ENCODE measurements at regions not wholly inside any gene's neighbourhood (a gene's known extent, or its start where the extent isn't known, plus 50 kb on each side); places are given as distances from the start of the nearest gene placed in this dataset.

- H3K36me3 ChIP-seq (ENCODE audit: control insufficient read depth in 2 of 2, insufficient read depth in 2 of 2, low read length in 2 of 2), result no peaks in the 10 kb centered on the region
- no peak overlapping the region for H3K9ac ChIP-seq (ENCODE audit: low read length in 2 of 2)
- peaks cover 0 to 3% of the 10 kb centered on the region in 2 donors for H3K27me3 ChIP-seq (ENCODE audit: control insufficient read depth in 1 of 2, insufficient read depth in 2 of 2, low read length in 2 of 2)
- no peak overlapping the region for H3K4me3 ChIP-seq (ENCODE audit: low read length in 2 of 2)
- no peak overlapping the region for H3K27ac ChIP-seq (ENCODE audit: low read length)
- H3K4me1 ChIP-seq (ENCODE audit: control insufficient read depth, insufficient read depth, low read length), result peaks cover 2% of the 10 kb centered on the region
- H3K9me3 ChIP-seq (ENCODE audit: control insufficient read depth in 2 of 2, low read length in 2 of 2), result no peaks in the 10 kb centered on the region
These were observed 287.7 kb upstream of the RTL1 start for GRCh38 chr14:101191101-101191720.

- peaks cover 0 to 3% of the 10 kb centered on the region in 2 donors for H3K27me3 ChIP-seq (ENCODE audit: control insufficient read depth in 1 of 2, insufficient read depth in 2 of 2, low read length in 2 of 2)
- peaks cover 2% of the 10 kb centered on the region for H3K4me1 ChIP-seq (ENCODE audit: control insufficient read depth, insufficient read depth, low read length)
- no peak overlapping the region for H3K9ac ChIP-seq (ENCODE audit: low read length in 2 of 2)
- no peak overlapping the region for H3K4me3 ChIP-seq (ENCODE audit: low read length in 2 of 2)
- no peaks in the 10 kb centered on the region for H3K9me3 ChIP-seq (ENCODE audit: control insufficient read depth in 2 of 2, low read length in 2 of 2)
- no peaks in the 10 kb centered on the region for H3K36me3 ChIP-seq (ENCODE audit: control insufficient read depth in 2 of 2, insufficient read depth in 2 of 2, low read length in 2 of 2)
- H3K27ac ChIP-seq (ENCODE audit: low read length), result no peak overlapping the region
These were observed 288.5 kb upstream of the RTL1 start for GRCh38 chr14:101191721-101192660.

GRCh38 chr14:101192661-101193000, 289.1 kb upstream of the RTL1 start:
- no peaks in the 10 kb centered on the region for H3K9me3 ChIP-seq (ENCODE audit: control insufficient read depth in 2 of 2, low read length in 2 of 2)
- H3K27ac ChIP-seq (ENCODE audit: low read length), result no peak overlapping the region
- no peak overlapping the region for H3K9ac ChIP-seq (ENCODE audit: low read length in 2 of 2)
- H3K4me3 ChIP-seq (ENCODE audit: low read length in 2 of 2), result no peak overlapping the region
- H3K4me1 ChIP-seq (ENCODE audit: control insufficient read depth, insufficient read depth, low read length), result peaks cover 2% of the 10 kb centered on the region
- no peaks in the 10 kb centered on the region for H3K36me3 ChIP-seq (ENCODE audit: control insufficient read depth in 2 of 2, insufficient read depth in 2 of 2, low read length in 2 of 2)
- H3K27me3 ChIP-seq (ENCODE audit: control insufficient read depth in 1 of 2, insufficient read depth in 2 of 2, low read length in 2 of 2), result peaks cover 0 to 3% of the 10 kb centered on the region in 2 donors

DNA sequence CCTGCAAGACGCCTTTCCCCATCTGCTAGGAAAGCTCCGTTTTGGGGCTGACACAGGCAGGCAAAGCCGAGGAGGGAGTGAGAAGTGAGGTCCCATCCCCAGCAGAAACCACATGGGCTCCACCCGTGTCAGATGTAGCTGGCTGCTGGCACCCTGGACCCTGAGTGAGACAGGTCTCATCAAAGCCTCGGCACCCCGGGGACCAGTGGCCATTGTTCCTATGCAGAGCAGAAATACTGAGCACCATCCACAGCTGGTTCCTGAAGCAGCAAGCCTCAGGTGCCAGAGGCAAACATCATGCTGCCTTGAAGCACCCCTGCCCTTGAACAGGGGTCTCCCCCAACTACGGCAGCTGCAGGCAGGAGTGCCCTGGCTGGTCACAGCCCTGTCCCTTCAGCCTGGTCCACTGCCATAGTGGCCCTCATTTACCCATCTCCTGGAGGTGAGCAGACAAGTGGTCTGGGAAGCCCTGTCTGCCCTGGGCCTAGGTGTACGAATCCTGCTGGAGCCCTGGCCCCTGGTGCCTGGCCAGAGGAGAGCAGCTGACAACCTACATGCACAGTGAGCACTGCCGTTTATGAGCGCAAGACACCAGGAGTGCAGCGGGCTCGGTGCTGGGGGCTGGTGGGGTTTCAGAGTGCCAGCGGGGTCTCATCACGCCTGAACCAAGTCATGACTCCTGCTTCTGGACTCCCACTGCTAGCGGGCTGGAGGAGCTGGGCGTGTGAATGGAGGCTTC, 289.8 kb upstream of the RTL1 start:
- Histone ChIP-seq H3K36me3 (ENCODE audit: control insufficient read depth in 2 of 2, insufficient read depth in 2 of 2, low read length in 2 of 2) (no peaks in the 10 kb centered on the region), H3K9ac (ENCODE audit: low read length in 2 of 2) (no peak overlapping the region), H3K4me3 (ENCODE audit: low read length in 2 of 2) (no peak overlapping the region), H3K4me1 (ENCODE audit: control insufficient read depth, insufficient read depth, low read length) (peaks cover 2% of the 10 kb centered on the region), H3K9me3 (ENCODE audit: control insufficient read depth in 2 of 2, low read length in 2 of 2) (no peaks in the 10 kb centered on the region), H3K27ac (ENCODE audit: low read length) (no peak overlapping the region), H3K27me3 (ENCODE audit: control insufficient read depth in 1 of 2, insufficient read depth in 2 of 2, low read length in 2 of 2) (peaks cover 0 to 3% of the 10 kb centered on the region in 2 donors)

GRCh38 chr14:101193845-101194372, 290.4 kb upstream of the RTL1 start:
- no peaks in the 10 kb centered on the region for H3K36me3 ChIP-seq (ENCODE audit: control insufficient read depth in 2 of 2, insufficient read depth in 2 of 2, low read length in 2 of 2)
- H3K27ac ChIP-seq (ENCODE audit: low read length), result no peak overlapping the region
- H3K9me3 ChIP-seq (ENCODE audit: control insufficient read depth in 2 of 2, low read length in 2 of 2), result no peaks in the 10 kb centered on the region
- peaks cover 0 to 3% of the 10 kb centered on the region in 2 donors for H3K27me3 ChIP-seq (ENCODE audit: control insufficient read depth in 1 of 2, insufficient read depth in 2 of 2, low read length in 2 of 2)
- peaks cover 2% of the 10 kb centered on the region for H3K4me1 ChIP-seq (ENCODE audit: control insufficient read depth, insufficient read depth, low read length)
- no peak overlapping the region for H3K4me3 ChIP-seq (ENCODE audit: low read length in 2 of 2)
- no peak overlapping the region for H3K9ac ChIP-seq (ENCODE audit: low read length in 2 of 2)

DNA sequence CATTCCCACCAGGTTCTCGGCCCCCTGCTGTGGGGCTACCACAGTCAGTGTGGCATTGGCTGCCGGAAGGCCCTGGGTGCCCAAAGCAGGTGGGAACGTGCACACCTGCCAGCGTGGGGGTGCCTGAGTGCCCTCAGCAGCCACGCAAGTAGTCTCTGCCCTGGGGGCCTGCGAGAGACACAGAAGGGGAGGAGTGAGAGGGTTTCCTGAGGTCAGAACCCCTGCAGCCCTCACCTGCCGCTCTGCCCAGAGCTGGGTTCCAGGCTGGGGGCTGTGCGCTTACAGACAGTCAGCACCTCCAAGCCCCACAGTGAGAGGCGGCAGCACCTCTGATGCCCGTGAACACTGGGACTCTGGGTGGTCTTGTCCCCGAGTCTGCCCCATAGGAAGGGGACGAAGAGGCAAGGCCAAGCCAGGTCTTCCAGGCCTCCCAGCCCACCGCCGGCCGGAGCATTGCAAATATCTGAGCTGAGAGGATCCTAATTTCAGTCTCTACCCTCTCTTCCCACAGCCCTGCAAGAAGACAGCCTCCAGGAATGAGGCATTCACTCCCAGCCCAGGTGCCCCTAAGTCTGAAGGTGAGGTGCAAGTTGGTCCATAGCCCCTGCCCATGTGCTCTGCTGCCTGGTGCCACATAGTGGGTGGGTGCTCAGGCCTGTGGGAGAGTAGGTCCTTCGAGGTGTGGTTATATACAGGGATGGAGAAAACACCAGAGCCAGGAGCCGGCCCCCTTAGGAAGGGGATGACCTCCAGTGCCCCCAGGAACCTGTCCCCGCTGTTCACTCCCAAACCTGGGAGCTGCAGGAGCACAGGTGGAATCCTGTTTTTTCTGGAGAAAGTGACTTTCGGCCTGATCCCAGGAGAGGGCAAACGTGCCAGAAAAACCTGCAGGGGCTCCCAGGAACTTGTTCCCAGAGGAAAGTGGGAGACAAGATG, 291.1 kb upstream of the RTL1 start:
- H3K4me3 ChIP-seq (ENCODE audit: low read length in 2 of 2), result no peak overlapping the region
- H3K4me1 ChIP-seq (ENCODE audit: control insufficient read depth, insufficient read depth, low read length), result peaks cover 2% of the 10 kb centered on the region
- no peak overlapping the region for H3K9ac ChIP-seq (ENCODE audit: low read length in 2 of 2)
- H3K36me3 ChIP-seq (ENCODE audit: control insufficient read depth in 2 of 2, insufficient read depth in 2 of 2, low read length in 2 of 2), result no peaks in the 10 kb centered on the region
- no peak overlapping the region for H3K27ac ChIP-seq (ENCODE audit: low read length)
- H3K9me3 ChIP-seq (ENCODE audit: control insufficient read depth in 2 of 2, low read length in 2 of 2), result no peaks in the 10 kb centered on the region
- peaks cover 0 to 3% of the 10 kb centered on the region in 2 donors for H3K27me3 ChIP-seq (ENCODE audit: control insufficient read depth in 1 of 2, insufficient read depth in 2 of 2, low read length in 2 of 2)

DNA sequence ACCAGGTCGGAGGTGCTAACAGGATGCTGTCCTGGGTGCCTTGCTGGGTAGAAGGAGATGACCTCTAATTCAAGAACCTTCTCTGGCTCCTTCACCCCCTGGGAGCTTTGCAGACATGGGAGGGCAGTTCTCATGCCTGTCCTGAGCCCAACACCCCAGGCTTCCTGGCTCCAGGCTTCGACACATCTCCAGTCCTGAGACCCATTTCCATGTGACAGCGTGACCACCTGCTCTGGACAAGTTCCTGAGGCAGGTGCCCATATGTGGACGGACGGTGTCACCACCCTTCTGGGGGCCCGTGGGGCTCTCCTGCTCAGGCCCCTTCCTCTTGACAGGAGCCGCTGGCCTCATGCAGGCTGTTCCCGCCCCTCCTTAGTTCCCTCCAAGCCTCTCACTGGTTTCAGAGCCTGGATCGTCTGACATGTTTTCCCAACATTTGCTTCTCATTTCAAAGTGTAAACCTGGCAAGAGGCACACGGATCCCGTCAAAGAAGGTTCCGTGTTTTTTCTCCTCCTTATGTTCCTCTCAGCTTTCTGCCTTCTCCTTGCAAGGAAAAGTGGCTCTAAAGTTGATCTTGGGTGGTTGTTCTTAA, 291.9 kb upstream of the RTL1 start:
- Histone ChIP-seq H3K4me1 (ENCODE audit: control insufficient read depth, insufficient read depth, low read length) (peaks cover 2% of the 10 kb centered on the region), H3K27ac (ENCODE audit: low read length) (no peak overlapping the region), H3K36me3 (ENCODE audit: control insufficient read depth in 2 of 2, insufficient read depth in 2 of 2, low read length in 2 of 2) (no peaks in the 10 kb centered on the region), H3K9me3 (ENCODE audit: control insufficient read depth in 2 of 2, low read length in 2 of 2) (no peaks in the 10 kb centered on the region), H3K9ac (ENCODE audit: low read length in 2 of 2) (no peak overlapping the region), H3K4me3 (ENCODE audit: low read length in 2 of 2) (peak overlapping the region in 1 of 2 donors; percentile 22), H3K27me3 (ENCODE audit: control insufficient read depth in 1 of 2, insufficient read depth in 2 of 2, low read length in 2 of 2) (peaks cover 0 to 3% of the 10 kb centered on the region in 2 donors)

DNA sequence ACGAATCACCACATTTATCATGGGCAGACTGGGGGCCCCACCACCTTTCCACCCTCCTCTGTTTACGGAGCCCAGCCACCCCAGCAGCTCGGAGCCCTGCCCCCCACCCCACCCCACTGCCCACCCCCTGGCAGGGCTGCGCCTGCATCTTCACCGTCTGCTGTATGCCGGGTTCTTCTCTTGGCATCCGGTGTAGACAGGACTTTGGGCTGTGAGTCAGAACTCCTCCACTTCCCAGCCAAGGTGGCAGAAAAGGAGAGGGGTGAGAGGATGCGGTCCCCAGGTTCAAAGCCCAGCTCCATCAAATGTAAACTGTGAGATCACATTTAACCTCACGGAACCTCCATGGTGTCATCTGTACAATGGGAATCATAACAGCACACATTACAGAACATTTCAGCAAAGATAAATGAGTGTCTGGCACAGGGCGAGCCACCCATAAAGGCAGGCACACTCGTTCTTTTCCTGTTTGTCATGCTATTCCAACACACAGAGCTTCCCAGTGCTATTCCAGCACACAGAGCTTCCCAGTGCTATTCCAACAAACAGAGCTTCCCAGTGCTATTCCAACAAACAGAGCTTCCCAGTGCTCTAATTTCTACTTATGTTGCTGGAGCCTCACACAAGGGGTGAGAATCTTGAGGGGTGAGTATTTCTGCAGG, 292.7 kb upstream of the RTL1 start:
- H3K27ac ChIP-seq (ENCODE audit: low read length), result no peak overlapping the region
- H3K27me3 ChIP-seq (ENCODE audit: control insufficient read depth in 1 of 2, insufficient read depth in 2 of 2, low read length in 2 of 2), result peaks cover 0 to 3% of the 10 kb centered on the region in 2 donors
- no peak overlapping the region for H3K4me3 ChIP-seq (ENCODE audit: low read length in 2 of 2)
- H3K4me1 ChIP-seq (ENCODE audit: control insufficient read depth, insufficient read depth, low read length), result peaks cover 2% of the 10 kb centered on the region
- H3K9ac ChIP-seq (ENCODE audit: low read length in 2 of 2), result no peak overlapping the region
- H3K36me3 ChIP-seq (ENCODE audit: control insufficient read depth in 2 of 2, insufficient read depth in 2 of 2, low read length in 2 of 2), result no peaks in the 10 kb centered on the region
- H3K9me3 ChIP-seq (ENCODE audit: control insufficient read depth in 2 of 2, low read length in 2 of 2), result no peaks in the 10 kb centered on the region

GRCh38 chr14:101196795-101197590, 293.5 kb upstream of the RTL1 start:
- Histone ChIP-seq H3K27ac (ENCODE audit: low read length) (no peak overlapping the region), H3K27me3 (ENCODE audit: control insufficient read depth in 1 of 2, insufficient read depth in 2 of 2, low read length in 2 of 2) (peaks cover 0 to 3% of the 10 kb centered on the region in 2 donors), H3K4me3 (ENCODE audit: low read length in 2 of 2) (no peak overlapping the region), H3K9me3 (ENCODE audit: control insufficient read depth in 2 of 2, low read length in 2 of 2) (no peaks in the 10 kb centered on the region), H3K9ac (ENCODE audit: low read length in 2 of 2) (no peak overlapping the region), H3K36me3 (ENCODE audit: control insufficient read depth in 2 of 2, insufficient read depth in 2 of 2, low read length in 2 of 2) (no peaks in the 10 kb centered on the region), H3K4me1 (ENCODE audit: control insufficient read depth, insufficient read depth, low read length) (peaks cover 2% of the 10 kb centered on the region)

Measured in stomach smooth muscle (tissue), 2 donors.